ENCODE measurements at regions not wholly inside any gene's neighbourhood (a gene's known extent, or its start where the extent isn't known, plus 50 kb on each side); places are given as distances from the start of the nearest gene placed in this dataset.
"Not testable (repeated sequence)": the region's sequence is repeated elsewhere in the genome, so short reads cannot be mapped to it uniquely, and the experiment has no call there.

DNA sequence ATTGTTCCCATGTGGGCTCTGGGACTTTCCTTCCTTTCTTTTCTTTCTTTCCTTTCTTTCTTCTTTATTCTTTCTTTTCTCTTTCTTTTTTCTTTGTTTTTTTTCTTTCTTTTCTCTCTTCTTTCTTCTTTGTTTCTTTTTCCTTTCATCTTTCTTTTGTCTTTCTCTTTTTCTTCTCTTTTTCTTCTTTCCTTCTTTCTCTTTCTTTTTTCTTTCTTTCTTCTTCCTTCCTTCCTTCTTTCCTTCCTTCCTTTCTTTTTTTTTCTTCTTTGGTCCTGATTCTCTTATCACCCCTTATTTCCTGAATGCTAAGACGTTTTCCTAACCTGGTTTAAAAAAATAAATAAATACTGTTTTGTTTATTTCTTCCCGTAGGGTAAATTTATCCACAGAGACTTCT, 93.2 kb downstream of the CRLF2 start:
- no peak overlapping the region for H3K27ac ChIP-seq
- no peak overlapping the region for H3K4me3 ChIP-seq
- DNase-seq (ENCODE audit: low read depth in 1 of 2, low spot score in 1 of 2): no peak
- 29% methylated on average over 2 of the region's 2 CpGs for WGBS (ENCODE audit: missing lambda C conversion rate)
- ChIA-PET CTCF (no interaction called here), POLR2A (no interaction called here)
- H3K9me3 ChIP-seq: no peaks in the 10 kb centered on the region
- H3K4me1 ChIP-seq: no peaks in the 10 kb centered on the region
- FAIRE-seq: no peak
- no peak for ATAC-seq
- TF ChIP-seq CHD4 (IDR thresholded peaks at IDR 0.05; ENCODE audit: borderline replicate concordance) (no peak), MAFK (IDR thresholded peaks at IDR 0.05; ENCODE audit: partially characterized antibody) (no peak), ZSCAN20 (CRISPR knock-in tag; IDR thresholded peaks at IDR 0.05) (no peak), BHLHE40 (IDR thresholded peaks at IDR 0.05; ENCODE audit: low read depth, low read length) (no peak), CHD2 (IDR thresholded peaks at IDR 0.05; ENCODE audit: low read length, partially characterized antibody) (no peak), RAD21 (conservative IDR thresholded peaks at IDR 0.05 in 1 of 2, IDR thresholded peaks at IDR 0.05 in 1 of 2) (no peak), CBX2 (IDR thresholded peaks at IDR 0.05; ENCODE audit: borderline replicate concordance, low read depth) (no peak), MYC (IDR thresholded peaks at IDR 0.05; ENCODE audit: borderline replicate concordance, low read length) (no peak), TP53 (CRISPR knock-in tag; IDR thresholded peaks at IDR 0.05) (no peak), RNF2 (IDR thresholded peaks at IDR 0.05; ENCODE audit: borderline replicate concordance, low read depth) (no peak), ZNF302 (CRISPR knock-in tag; IDR thresholded peaks at IDR 0.05) (no peak), FOSB (CRISPR knock-in tag; IDR thresholded peaks at IDR 0.05) (no peak), HOXB13 (CRISPR knock-in tag; IDR thresholded peaks at IDR 0.05; ENCODE audit: low read depth) (no peak)
- TF ChIP-seq, protein P1, sequence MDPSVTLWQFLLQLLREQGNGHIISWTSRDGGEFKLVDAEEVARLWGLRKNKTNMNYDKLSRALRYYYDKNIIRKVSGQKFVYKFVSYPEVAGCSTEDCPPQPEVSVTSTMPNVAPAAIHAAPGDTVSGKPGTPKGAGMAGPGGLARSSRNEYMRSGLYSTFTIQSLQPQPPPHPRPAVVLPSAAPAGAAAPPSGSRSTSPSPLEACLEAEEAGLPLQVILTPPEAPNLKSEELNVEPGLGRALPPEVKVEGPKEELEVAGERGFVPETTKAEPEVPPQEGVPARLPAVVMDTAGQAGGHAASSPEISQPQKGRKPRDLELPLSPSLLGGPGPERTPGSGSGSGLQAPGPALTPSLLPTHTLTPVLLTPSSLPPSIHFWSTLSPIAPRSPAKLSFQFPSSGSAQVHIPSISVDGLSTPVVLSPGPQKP (IDR thresholded peaks at IDR 0.05; ENCODE audit: low read depth, low read length): no peak
- TF ChIP-seq, protein P2, sequence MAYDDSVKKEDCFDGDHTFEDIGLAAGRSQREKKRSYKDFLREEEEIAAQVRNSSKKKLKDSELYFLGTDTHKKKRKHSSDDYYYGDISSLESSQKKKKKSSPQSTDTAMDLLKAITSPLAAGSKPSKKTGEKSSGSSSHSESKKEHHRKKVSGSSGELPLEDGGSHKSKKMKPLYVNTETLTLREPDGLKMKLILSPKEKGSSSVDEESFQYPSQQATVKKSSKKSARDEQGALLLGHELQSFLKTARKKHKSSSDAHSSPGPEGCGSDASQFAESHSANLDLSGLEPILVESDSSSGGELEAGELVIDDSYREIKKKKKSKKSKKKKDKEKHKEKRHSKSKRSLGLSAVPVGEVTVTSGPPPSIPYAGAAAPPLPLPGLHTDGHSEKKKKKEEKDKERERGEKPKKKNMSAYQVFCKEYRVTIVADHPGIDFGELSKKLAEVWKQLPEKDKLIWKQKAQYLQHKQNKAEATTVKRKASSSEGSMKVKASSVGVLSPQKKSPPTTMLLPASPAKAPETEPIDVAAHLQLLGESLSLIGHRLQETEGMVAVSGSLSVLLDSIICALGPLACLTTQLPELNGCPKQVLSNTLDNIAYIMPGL (CRISPR knock-in tag; IDR thresholded peaks at IDR 0.05; ENCODE audit: borderline replicate concordance): no peak
- TF ChIP-seq, protein P3, sequence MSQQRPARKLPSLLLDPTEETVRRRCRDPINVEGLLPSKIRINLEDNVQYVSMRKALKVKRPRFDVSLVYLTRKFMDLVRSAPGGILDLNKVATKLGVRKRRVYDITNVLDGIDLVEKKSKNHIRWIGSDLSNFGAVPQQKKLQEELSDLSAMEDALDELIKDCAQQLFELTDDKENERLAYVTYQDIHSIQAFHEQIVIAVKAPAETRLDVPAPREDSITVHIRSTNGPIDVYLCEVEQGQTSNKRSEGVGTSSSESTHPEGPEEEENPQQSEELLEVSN (IDR thresholded peaks at IDR 0.05; ENCODE audit: borderline replicate concordance, low read depth): no peak
- TF ChIP-seq, protein P4, sequence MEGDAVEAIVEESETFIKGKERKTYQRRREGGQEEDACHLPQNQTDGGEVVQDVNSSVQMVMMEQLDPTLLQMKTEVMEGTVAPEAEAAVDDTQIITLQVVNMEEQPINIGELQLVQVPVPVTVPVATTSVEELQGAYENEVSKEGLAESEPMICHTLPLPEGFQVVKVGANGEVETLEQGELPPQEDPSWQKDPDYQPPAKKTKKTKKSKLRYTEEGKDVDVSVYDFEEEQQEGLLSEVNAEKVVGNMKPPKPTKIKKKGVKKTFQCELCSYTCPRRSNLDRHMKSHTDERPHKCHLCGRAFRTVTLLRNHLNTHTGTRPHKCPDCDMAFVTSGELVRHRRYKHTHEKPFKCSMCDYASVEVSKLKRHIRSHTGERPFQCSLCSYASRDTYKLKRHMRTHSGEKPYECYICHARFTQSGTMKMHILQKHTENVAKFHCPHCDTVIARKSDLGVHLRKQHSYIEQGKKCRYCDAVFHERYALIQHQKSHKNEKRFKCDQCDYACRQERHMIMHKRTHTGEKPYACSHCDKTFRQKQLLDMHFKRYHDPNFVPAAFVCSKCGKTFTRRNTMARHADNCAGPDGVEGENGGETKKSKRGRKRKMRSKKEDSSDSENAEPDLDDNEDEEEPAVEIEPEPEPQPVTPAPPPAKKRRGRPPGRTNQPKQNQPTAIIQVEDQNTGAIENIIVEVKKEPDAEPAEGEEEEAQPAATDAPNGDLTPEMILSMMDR (IDR thresholded peaks at IDR 0.05): no peak
- TF ChIP-seq, protein P5, sequence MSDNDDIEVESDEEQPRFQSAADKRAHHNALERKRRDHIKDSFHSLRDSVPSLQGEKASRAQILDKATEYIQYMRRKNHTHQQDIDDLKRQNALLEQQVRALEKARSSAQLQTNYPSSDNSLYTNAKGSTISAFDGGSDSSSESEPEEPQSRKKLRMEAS (IDR thresholded peaks at IDR 0.05): no peak
- no peak overlapping the region for H3K4me2 ChIP-seq

DNA sequence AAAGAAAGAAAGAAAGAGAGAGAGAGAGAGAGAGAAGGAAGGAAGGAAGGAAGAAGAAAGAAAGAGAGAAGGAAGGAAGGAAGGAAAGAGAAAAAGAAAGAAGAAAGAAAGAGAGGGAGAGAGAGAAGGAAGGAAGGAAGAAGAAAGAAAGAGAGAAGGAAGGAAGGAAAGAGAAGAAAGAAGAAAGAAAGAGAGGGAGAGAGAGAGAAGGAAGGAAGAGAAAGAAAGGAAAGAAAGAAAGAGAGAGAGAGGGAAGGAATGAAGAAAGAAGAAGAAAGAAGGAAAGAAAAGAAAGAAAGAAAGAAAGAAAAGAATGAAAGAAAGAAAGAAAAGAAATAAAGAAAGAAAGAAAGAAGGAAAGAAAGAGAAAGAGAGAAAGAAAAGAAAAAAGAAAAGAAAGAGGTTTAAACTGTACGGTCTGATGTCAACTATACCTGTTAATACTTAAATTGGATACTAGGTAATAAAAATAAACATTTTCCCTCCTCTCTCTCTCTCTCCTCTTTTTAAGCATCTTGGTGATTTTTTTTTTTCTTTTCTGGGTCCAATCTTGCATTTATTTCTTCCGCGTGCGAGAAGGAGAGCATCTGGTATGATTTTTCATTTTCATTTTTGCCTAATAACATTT, 93.8 kb downstream of the CRLF2 start:
- WGBS (ENCODE audit: missing lambda C conversion rate): 65% methylated on average over 4 of the region's 4 CpGs
- ChIA-PET CTCF (no interaction called here), POLR2A (no interaction called here)
- no peak overlapping the region for H3K27ac ChIP-seq
- no peak for FAIRE-seq
- no peak overlapping the region for H3K4me2 ChIP-seq
- H3K4me3 ChIP-seq: no peak overlapping the region
- ATAC-seq: no peak
- H3K9me3 ChIP-seq: no peaks in the 10 kb centered on the region
- H3K4me1 ChIP-seq: no peaks in the 10 kb centered on the region
- DNase-seq (ENCODE audit: low read depth in 1 of 2, low spot score in 1 of 2): no peak
- TF ChIP-seq CBX2 (IDR thresholded peaks at IDR 0.05; ENCODE audit: borderline replicate concordance, low read depth) (no peak), NPAS2 (CRISPR knock-in tag; IDR thresholded peaks at IDR 0.05; ENCODE audit: borderline replicate concordance) (no peak)
- TF ChIP-seq, protein P3 (IDR thresholded peaks at IDR 0.05; ENCODE audit: borderline replicate concordance, low read depth): no peak

DNA sequence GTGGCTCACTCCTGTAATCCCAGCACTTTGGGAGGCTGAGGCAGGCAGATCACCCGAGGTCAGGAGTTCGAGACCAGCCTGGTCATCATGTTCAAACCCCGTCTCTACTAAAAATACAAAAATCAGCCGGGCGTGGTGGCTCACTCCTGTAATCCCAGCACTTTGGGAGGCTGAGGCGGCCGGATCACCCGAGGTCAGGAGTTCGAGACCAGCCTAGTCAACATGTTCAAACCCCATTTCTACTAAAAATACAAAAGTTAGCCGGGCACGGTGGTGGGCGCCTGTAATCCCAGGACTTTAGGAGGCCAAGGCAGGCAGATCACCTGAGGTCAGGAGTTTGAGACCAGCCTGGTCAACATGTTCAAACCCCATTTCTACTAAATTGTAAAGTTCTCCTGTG, 97.0 kb downstream of the CRLF2 start:
- POLR2A ChIA-PET; H3K4me1 ChIP-seq; DNase-seq (ENCODE audit: low read depth in 1 of 2, low spot score in 1 of 2); CTCF ChIA-PET; H3K4me3 ChIP-seq; ATAC-seq; H3K27ac ChIP-seq; FAIRE-seq; H3K4me2 ChIP-seq; H3K9me3 ChIP-seq: not testable (repeated sequence)
- WGBS (ENCODE audit: missing lambda C conversion rate): 78% methylated on average over 12 of the region's 12 CpGs
